ENCODE measurements at regions not wholly inside any gene's neighbourhood (a gene's known extent, or its start where the extent isn't known, plus 50 kb on each side); places are given as distances from the start of the nearest gene placed in this dataset.

GRCh38 chr6:168152980-168153379, 74.0 kb upstream of the FRMD1 start:
- TF ChIP-seq NFRKB (IDR thresholded peaks at IDR 0.05) (no peak), ELF4 (IDR thresholded peaks at IDR 0.05) (no peak), ARNT (IDR thresholded peaks at IDR 0.05) (no peak), SUZ12 (IDR thresholded peaks at IDR 0.05) (no peak), BHLHE40 (IDR thresholded peaks at IDR 0.05; ENCODE audit: borderline replicate concordance) (no peak), FOXA1 (IDR thresholded peaks at IDR 0.05) (no peak), CTBP1 (IDR thresholded peaks at IDR 0.05; ENCODE audit: borderline replicate concordance) (no peak), FOXM1 (IDR thresholded peaks at IDR 0.05; ENCODE audit: borderline replicate concordance) (no peak), PKNOX1 (IDR thresholded peaks at IDR 0.05) (no peak), ZNF384 (IDR thresholded peaks at IDR 0.05) (no peak), LEF1 (IDR thresholded peaks at IDR 0.05; ENCODE audit: borderline replicate concordance) (no peak), FOXK2 (IDR thresholded peaks at IDR 0.05) (no peak), HDGF (IDR thresholded peaks at IDR 0.05; ENCODE audit: borderline replicate concordance) (no peak)
- ChIA-PET POLR2A (interaction anchor here (1.0 to 1.9 kb wide), 2 partner anchors 11 to 20 kb away, joined by 3 to 4 read pairs; no protein-coding TSS in a partner anchor), CTCF (interaction anchor here (1.0 to 1.2 kb wide), 2 partner anchors 11 to 203 kb away, joined by 3 to 4 read pairs; no protein-coding TSS in a partner anchor)
- no peak for DNase-seq (ENCODE audit: extremely low spot score)

GRCh38 chr6:168152306-168152963, 73.4 kb upstream of the FRMD1 start:
- POLR2A ChIA-PET, result interaction anchor here (0.6 to 1.0 kb wide), 2 partner anchors 13 to 20 kb away, joined by 3 read pairs; no protein-coding TSS in a partner anchor
- CTCF ChIA-PET, result interaction anchor here (0.6 to 1.2 kb wide), 5 partner anchors 49 to 1570 kb away, joined by 3 to 4 read pairs (median 3); no protein-coding TSS in a partner anchor
- TF ChIP-seq HDGF (IDR thresholded peaks at IDR 0.05; ENCODE audit: borderline replicate concordance) (no peak), PKNOX1 (IDR thresholded peaks at IDR 0.05) (peak; percentile 90)
- DNase-seq (ENCODE audit: extremely low spot score), result no peak

GRCh38 chr6:168150551-168151320, 71.7 kb upstream of the FRMD1 start:
- DNase-seq (ENCODE audit: extremely low spot score), result no peak
- CTCF ChIA-PET, result no interaction called here
- TF ChIP-seq SUZ12 (IDR thresholded peaks at IDR 0.05) (no peak), TARDBP (IDR thresholded peaks at IDR 0.05) (no peak), CTBP1 (IDR thresholded peaks at IDR 0.05; ENCODE audit: borderline replicate concordance) (no peak), ARNT (IDR thresholded peaks at IDR 0.05) (no peak), L3MBTL2 (conservative IDR thresholded peaks at IDR 0.05) (no peak), LEF1 (IDR thresholded peaks at IDR 0.05; ENCODE audit: borderline replicate concordance) (no peak), HDGF (IDR thresholded peaks at IDR 0.05; ENCODE audit: borderline replicate concordance) (no peak), FOXA1 (IDR thresholded peaks at IDR 0.05) (no peak), PKNOX1 (IDR thresholded peaks at IDR 0.05) (no peak), SP1 (IDR thresholded peaks at IDR 0.05) (no peak)
- POLR2A ChIA-PET, result no interaction called here

GRCh38 chr6:168149015-168149414, 70.0 kb upstream of the FRMD1 start:
- ChIA-PET CTCF (no interaction called here), POLR2A (no interaction called here)
- no peak for TF ChIP-seq FOXA1 (IDR thresholded peaks at IDR 0.05)
- DNase-seq (ENCODE audit: extremely low spot score), result no peak

GRCh38 chr6:168148231-168148849, 69.3 kb upstream of the FRMD1 start:
- ChIA-PET CTCF (interaction anchor here (1.6 kb wide), 1 partner anchor 46 kb away, joined by 5 read pairs; no protein-coding TSS in a partner anchor), POLR2A (interaction anchor here (0.6 to 1.1 kb wide), 2 partner anchors 10 to 25 kb away, joined by 3 to 7 read pairs; no protein-coding TSS in a partner anchor)
- TF ChIP-seq CTBP1 (IDR thresholded peaks at IDR 0.05; ENCODE audit: borderline replicate concordance) (no peak), L3MBTL2 (conservative IDR thresholded peaks at IDR 0.05) (0 out of 2 replicates have a peak, but pooled peaks have one; percentile 35)
- no peak for DNase-seq (ENCODE audit: extremely low spot score)

GRCh38 chr6:168147205-168147738, 68.3 kb upstream of the FRMD1 start:
- CTCF ChIA-PET, result interaction anchor here (0.7 to 1.6 kb wide), 5 partner anchors 9 to 169 kb away, joined by 3 to 5 read pairs (median 3); no protein-coding TSS in a partner anchor
- TF ChIP-seq L3MBTL2 (conservative IDR thresholded peaks at IDR 0.05), result peak; percentile 41; the same call in 1 of the 2 replicates
- TF ChIP-seq SUZ12 (IDR thresholded peaks at IDR 0.05), result no peak
- TF ChIP-seq ELF4 (IDR thresholded peaks at IDR 0.05), result no peak
- peak; percentile 100 for TF ChIP-seq LEF1 (IDR thresholded peaks at IDR 0.05; ENCODE audit: borderline replicate concordance)
- TF ChIP-seq FOXK2 (IDR thresholded peaks at IDR 0.05), result no peak; the same call in 1 of the 2 replicates
- peak; percentile 99 for TF ChIP-seq CTBP1 (IDR thresholded peaks at IDR 0.05; ENCODE audit: borderline replicate concordance)
- no peak for TF ChIP-seq NFRKB (IDR thresholded peaks at IDR 0.05)
- peak; percentile 27; the same call in 1 of the 2 replicates for TF ChIP-seq ZNF384 (IDR thresholded peaks at IDR 0.05)
- TF ChIP-seq FOXA1 (IDR thresholded peaks at IDR 0.05), result peak; percentile 87
- peak; percentile 93 for TF ChIP-seq PKNOX1 (IDR thresholded peaks at IDR 0.05)
- TF ChIP-seq ARNT (IDR thresholded peaks at IDR 0.05), result peak; percentile 87
- TF ChIP-seq BHLHE40 (IDR thresholded peaks at IDR 0.05; ENCODE audit: borderline replicate concordance), result no peak
- TF ChIP-seq TARDBP (IDR thresholded peaks at IDR 0.05), result peak; percentile 47; the same call in 1 of the 2 replicates
- TF ChIP-seq HDGF (IDR thresholded peaks at IDR 0.05; ENCODE audit: borderline replicate concordance), result no peak
- TF ChIP-seq FOXM1 (IDR thresholded peaks at IDR 0.05; ENCODE audit: borderline replicate concordance), result peak; percentile 62; the same call in 1 of the 2 replicates
- no peak for TF ChIP-seq SP1 (IDR thresholded peaks at IDR 0.05)
- POLR2A ChIA-PET, result interaction anchor here (0.6 to 1.1 kb wide), 3 partner anchors 9 to 26 kb away, joined by 3 to 7 read pairs (median 3); no protein-coding TSS in a partner anchor
- DNase-seq (ENCODE audit: extremely low spot score), result peak; percentile 65
